Activated CD4-positive, alpha-beta T cell treated with anti-CD3 and anti-CD28 coated beads, Interleukin-2, Interleukin-6, amounts not matched to agents 100 ng/mL and 50 ng/mL, durations not matched to agents 16 hours and 8 hours (primary cell): ENCODE measurements at regions not wholly inside any gene's neighbourhood (a gene's known extent, or its start where the extent isn't known, plus 50 kb on each side); places are given as distances from the start of the nearest gene placed in this dataset.

ENCODE experiments used
- DNase-seq: peaks from one replicate; pipeline ENCODE4 v3.0.0-alpha.2; 2020

DNA sequence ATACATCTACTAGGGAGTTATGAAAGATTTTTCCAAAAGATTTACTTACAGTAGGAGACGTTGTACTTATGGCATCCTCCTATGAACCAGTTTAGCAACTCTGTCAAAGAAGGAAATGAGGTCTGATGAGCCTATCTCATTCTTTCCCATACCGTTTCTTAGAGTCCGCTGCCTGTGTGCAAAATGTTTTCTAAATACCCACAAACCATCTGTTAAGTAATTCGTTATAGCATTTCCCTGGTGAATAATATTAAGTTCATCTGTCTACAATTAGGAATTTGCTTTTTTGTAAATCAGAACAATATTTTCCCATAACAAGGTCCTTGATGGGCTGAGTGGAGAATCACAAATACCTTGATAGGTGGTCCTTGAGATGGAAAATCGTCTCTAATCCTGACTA lies 178.8 kb upstream of the TMTC4 start:
- no peak for DNase-seq

DNA sequence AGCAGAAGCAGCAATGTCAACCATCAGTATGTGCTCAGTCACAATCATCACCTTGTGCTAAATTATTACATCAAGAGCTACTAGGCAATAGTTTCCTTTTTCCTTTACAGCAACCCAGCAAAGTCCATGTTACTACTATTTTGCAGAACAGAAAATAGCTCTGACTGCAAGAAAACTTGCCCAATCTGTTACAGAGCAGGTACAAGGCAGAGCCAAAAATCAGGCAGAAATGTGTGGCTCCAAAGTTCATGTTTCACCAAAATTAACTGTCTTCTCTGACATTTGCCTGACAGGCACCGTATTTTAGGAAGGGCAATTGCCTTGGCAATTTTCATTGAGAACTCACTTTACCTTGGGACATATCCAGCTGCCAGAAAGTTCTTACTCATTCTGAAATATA lies 177.6 kb upstream of the TMTC4 start:
- no peak for DNase-seq

DNA sequence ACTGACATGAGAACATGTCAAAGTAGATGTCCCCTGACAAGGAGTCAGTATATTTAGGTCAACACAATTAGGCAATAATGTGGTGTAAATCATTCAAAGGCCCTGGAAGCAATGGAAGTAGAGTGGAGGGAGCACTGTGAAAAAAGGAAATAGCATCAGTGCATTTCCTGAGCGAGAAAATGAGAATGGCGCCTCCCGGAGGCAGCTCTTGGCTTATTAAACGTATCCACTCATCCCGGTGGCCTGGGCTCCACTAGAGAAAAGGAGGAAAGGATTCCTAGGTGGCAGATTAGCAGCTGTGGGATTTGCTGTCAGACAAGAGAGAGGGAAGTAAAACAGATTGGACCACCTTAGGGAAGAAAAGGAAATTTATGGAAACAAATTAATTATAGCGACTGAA lies 173.7 kb upstream of the TMTC4 start:
- no peak for DNase-seq

DNA sequence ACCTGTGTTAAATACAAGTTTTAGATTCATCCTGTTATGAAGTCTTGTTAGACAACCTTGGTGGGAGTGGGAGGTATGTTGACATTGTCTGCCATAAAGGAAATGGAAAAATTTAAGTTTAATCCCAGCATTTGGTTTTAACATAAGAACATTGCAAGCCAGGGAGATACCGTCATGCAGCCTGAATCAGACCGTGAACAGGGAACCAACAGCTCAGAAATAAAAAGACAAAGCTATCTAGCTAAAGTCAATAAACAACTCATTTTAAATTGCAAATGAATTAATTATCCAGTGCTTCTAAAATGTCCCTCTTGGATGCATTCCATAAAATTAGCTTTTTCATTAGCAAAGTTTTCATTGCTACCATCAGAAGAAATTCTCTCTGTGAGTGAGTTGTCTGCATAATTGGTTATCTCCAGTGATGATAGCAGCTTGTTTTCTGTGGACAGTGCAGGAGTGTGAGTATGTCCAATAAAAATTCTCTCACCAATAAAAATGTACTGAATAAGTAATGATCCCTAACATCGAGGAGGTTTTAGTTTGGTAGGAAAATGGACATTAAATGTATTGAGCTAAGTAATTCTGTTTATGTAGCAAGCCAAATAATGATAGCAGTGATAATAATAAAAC lies 170.6 kb upstream of the TMTC4 start:
- DNase-seq, result no peak

DNA sequence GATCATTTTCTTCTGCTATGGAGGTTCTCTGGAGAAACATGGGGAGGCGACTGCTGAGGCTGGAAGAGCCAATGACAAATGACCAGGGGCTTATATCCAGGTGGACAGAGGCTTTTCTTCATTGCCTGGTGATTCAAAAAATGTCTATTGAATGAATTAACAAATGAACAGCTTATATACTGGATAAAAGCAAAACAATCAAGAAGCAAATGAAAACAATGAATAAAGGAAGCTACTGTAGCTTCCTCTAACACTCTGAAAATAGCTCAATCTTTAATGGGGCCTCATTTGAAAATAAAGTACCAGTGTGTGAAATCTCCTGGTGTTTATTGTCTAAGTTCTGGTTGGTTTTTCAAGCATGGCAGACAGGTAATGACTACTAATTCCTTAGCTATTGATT lies 167.5 kb upstream of the TMTC4 start:
- DNase-seq, result no peak

DNA sequence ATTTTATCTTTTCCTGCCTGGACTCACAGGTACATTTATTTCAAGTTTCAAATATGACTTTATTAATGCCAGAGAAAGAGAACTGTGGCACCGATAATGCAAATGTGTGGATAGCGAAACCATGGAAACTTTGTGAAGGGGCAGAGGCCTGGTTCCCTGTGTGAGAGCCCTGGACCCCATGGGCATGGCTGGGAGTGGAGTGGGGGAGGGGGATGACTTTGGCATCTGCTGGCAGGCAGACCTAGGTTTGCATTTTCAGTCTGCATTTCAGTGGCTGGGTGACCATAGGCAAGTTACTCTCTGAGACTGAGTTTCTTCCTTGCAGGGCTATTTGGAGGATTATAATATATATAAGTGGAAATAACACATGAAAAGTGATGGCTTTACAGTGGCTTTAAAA lies 163.8 kb upstream of the TMTC4 start:
- no peak for DNase-seq

DNA sequence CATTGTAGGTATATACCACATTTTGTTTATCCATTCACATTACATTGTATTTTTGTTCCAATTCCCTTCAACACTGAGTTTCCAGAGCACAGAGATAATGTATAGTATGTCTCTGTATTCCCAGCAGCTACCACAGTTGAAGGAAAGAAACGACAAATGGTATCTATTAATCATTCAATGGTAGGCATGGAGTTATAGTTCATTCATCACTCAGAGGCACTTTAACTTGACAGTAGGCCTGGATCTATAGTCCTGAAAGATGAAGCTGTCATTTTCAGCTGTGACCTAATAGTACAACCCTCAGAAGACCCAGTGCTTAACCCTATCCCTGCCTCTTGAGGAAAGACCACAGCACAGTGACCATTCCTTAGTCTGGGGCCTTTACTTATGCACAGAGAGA lies 163.0 kb upstream of the TMTC4 start:
- no peak for DNase-seq

DNA sequence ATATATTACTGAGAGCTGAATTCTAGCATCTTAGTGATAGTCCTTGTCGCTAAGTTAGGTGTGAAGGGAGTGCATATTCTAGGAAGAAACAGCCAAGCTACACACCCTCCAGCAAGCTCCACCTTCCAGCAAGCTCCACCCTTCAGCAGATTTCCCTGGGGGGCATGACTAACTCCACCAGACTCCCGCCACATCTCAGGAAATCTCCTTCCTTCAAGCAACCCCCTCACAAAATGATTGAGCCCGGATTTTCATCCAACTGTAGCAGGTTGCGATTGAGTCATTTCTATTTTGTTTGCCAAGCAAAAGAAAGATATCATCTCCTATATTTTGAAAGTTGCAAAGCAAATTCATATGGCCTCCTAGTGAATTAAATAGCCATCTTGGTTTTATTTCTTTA lies 162.1 kb upstream of the TMTC4 start:
- no peak for DNase-seq

GRCh38 chr13:100835695-100836094 lies 161.1 kb upstream of the TMTC4 start:
- no peak for DNase-seq

DNA sequence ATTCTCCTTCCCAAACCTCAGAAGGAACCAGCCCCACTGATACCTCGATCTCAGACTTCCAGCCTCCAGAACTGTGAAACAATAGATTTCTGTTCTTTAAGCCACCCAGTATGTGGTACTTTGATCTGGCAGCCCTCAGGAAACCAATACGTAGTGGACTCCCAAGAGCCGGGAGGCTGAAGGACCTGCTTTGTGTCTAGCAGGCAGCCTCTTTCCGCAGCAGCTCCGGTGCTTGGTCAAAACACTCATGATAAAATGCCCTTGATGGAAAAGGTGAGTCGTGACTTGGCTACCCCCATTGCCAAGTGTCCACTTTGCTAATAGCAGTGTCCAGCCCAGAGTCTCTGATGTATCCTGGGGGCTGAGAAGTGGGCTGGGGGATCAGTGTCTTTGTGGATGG lies 158.8 kb upstream of the TMTC4 start:
- DNase-seq, result no peak

DNA sequence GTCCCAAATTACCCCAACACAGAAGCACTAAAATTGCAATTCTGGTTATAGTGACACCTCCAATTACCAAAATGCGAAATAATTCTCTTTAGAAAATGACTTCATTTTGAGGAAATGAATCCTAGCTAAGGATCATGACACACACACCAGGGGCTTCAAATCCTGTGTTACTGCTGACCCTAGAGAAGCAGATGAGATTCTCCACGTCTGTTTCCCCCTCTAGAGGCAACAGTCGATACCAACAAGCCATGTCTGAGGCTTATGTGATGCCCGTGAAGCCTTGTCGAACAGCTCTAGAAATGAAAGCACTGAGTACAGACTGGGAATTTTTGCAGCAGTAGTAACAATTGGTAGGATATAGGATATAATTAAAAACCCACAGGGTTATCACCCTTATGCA lies 153.6 kb upstream of the TMTC4 start:
- DNase-seq, result peak; percentile 1

- no peak for DNase-seq
Observed at GRCh38 chr13:100827489-100828176, 153.0 kb upstream of the TMTC4 start.

DNA sequence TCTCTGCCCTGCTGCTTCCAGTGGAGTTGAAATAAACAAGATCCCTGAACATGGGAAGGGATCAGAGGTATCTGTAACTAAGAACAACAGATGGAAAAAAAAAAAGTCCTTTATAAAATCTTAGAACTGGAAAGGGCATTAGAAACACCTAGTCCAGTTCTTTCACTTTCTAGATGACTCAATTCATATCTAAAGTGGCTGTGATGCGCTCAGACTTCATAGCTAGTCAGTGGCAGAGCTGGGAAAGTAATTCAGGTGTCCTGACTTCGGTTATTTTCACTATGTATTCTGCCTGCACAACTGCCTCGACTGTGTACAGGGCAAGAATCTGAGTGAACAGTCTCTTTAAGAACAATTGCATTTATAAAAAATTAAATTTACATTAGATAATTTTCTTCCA lies 151.8 kb upstream of the TMTC4 start:
- peak; percentile 4 for DNase-seq

- DNase-seq, result no peak
Observed at GRCh38 chr13:100825557-100825956, 151.0 kb upstream of the TMTC4 start.

DNA sequence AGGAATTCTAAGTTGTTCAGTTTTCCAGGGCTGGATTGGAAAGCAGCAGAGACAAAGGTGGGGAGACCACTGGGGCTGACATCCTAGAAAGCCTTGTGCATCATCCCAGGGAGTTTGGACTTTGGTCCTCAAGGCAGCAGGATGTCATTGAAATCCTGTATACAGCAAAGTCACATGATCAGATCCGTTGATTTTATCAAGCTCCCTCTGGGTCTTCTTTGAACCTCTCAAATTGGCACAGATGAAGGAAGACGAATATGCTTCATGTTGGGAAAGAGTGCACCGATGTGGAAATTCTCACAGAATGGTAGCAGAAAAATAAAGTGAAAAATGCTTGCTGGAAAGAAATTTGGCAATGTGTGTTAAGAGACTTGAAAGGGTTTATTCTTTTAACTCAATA lies 149.8 kb upstream of the TMTC4 start:
- DNase-seq, result no peak

DNA sequence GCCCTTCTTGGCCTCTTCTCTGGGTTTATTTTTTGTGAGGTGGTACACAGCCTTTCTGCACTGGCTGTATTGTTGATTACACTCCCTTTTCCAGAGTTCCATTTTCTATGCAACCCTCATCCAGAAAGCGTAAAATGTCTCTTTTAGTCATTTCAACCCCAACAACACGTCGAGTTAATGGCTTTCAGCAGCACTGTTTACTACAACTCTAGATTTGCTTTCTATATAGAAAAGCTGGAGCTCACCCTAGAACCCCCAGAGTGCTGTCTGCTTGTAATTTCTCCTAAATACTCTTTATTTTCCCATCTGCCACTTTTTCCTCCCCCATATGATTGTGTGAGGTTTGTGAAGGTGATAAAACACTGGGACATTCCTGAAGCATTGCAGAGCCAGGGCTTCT lies 148.9 kb upstream of the TMTC4 start:
- DNase-seq, result no peak

GRCh38 chr13:100822871-100823443 lies 148.4 kb upstream of the TMTC4 start:
- DNase-seq, result no peak

- DNase-seq, result no peak
Observed at GRCh38 chr13:100818711-100819110, 144.1 kb upstream of the TMTC4 start.

DNA sequence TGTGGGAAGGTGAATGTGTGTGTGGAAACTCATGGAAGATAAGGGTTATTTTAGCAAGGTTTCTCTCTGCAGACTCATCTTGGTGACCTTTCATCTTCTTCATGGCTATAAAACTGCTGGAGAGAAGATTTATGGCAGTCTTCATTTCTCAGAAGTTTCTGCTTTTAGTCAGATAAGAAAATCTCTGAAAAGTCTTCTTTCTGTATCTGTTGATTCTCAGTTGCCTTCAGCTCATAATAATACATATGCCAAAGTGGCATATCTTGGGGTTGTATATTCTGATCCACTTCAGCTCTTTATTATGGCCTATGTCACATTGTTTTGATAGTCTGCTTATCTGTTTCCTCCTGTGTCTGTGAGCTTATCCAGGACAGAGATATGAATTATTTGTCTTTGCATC lies 143.3 kb upstream of the TMTC4 start:
- DNase-seq, result no peak

GRCh38 chr13:100815476-100816046 lies 141.0 kb upstream of the TMTC4 start:
- no peak for DNase-seq

- no peak for DNase-seq
Observed at GRCh38 chr13:100812982-100813584, 138.5 kb upstream of the TMTC4 start.

- DNase-seq, result no peak
Observed at GRCh38 chr13:100811928-100812327, 137.3 kb upstream of the TMTC4 start.

DNA sequence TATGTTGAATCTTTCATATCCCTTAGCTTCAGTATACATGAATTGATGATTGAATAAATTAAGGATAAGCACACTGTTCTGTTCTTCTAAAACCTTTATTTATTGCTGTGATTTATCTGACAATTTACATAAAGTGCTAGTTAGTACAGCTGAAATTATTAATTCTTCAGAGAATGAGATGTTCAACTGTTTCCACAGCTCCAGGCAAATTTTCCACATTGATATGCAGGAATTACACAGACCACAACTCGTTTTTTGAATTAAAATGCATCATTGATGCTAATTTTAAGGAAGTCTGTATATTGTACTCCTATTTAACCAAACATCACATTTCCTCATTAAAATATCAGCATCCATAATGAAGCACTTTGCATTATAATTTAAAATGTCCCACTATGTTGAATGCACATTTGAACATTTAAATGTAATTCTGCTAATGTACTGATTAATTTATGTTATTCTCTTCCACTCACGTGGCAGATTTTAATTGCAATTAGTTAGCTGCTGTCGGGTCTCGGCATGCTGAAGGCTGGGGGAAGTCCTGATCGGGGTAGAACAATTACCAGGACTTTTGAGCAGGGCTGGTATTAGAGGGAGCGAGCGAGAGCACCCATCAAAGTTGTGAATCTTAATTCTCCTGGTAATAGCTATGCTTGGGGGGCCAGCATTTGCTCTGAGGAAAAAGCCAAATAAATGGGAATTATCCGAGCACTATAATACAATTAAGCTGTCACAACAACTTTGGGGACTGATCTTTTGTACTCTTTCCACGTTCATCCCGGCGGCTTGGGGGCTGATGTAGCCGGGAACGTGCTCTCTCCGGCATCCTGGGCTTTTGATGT lies 136.7 kb upstream of the TMTC4 start:
- DNase-seq, result no peak
